CD14-positive monocyte (primary cell): ENCODE measurements at regions not wholly inside any gene's neighbourhood (a gene's known extent, or its start where the extent isn't known, plus 50 kb on each side); places are given as distances from the start of the nearest gene placed in this dataset. TPM values are rescaled to one million over a fixed set of nuclear protein-coding genes. Genes with fewer than 3 reads are reported as not detected.

Experiments
- DNase-seq, 3 donors: peaks; one replicate each; pipeline ENCODE4 v3.0.0-alpha.2; 2011 to 2022
- H2AFZ ChIP-seq: 2 replicates; pipeline ENCODE4 v1.6.0; 2012; ENCODE audit warnings: mild to moderate bottlenecking, low read depth, low read length, inconsistent platforms; ENCODE audit not compliant: insufficient read depth, poor library complexity, severe bottlenecking
- H3K27ac ChIP-seq, 2 donors: 1 replicate in 1 of 2; 2 replicates in 1 of 2; pipeline ENCODE4 v1.5.1; 2012 to 2013; ENCODE audit warnings: low read length in 2 of 2, control low read depth in 1 of 2, inconsistent platforms in 1 of 2, low read depth in 1 of 2, mild to moderate bottlenecking in 1 of 2
- H3K27me3 ChIP-seq, 2 donors: one replicate each; pipeline versions ENCODE4 v1.6.0 to v1.6.1; 2011 to 2013; ENCODE audit warnings: low read length in 2 of 2; ENCODE audit not compliant: control insufficient read depth in 2 of 2, insufficient read depth in 2 of 2
- H3K36me3 ChIP-seq, 2 donors: replicated peaks in 1 of 2; 1 replicate in 1 of 2; 2 replicates in 1 of 2; pipeline versions ENCODE4 v1.5.1 to v1.6.1; 2012 to 2013; ENCODE audit warnings: low read length in 2 of 2, control low read depth in 1 of 2, inconsistent platforms in 1 of 2, mild to moderate bottlenecking in 1 of 2; ENCODE audit not compliant: insufficient read depth in 2 of 2, control insufficient read depth in 1 of 2
- H3K4me1 ChIP-seq, 2 donors: 1 replicate in 1 of 2; 2 replicates in 1 of 2; pipeline versions ENCODE4 v1.5.1 to v1.6.1; 2012 to 2013; ENCODE audit warnings: low read length in 2 of 2, control low read depth in 1 of 2, inconsistent platforms in 1 of 2, mild to moderate bottlenecking in 1 of 2, moderate library complexity in 1 of 2; ENCODE audit not compliant: insufficient read depth in 2 of 2, control insufficient read depth in 1 of 2
- H3K4me2 ChIP-seq: replicated peaks from 2 replicates; pipeline ENCODE3; 2012; ENCODE audit warnings: low read length, moderate library complexity, mild to moderate bottlenecking; ENCODE audit not compliant: poor library complexity, severe bottlenecking; ENCODE audit errors: extremely low read depth
- H3K4me3 ChIP-seq, 3 experiments: fragments of 200-600 bp in 1 of 3; sonication (generic) in 1 of 3; replicated peaks in 1 of 3; 1 replicate in 2 of 3; 2 replicates in 1 of 3; pipeline ENCODE4 v1.5.1; 2011 to 2013; ENCODE audit warnings: low read length in 3 of 3, mild to moderate bottlenecking in 3 of 3, control low read depth in 2 of 3, low read depth in 2 of 3, inconsistent platforms in 1 of 3, moderate library complexity in 1 of 3
- H3K79me2 ChIP-seq: 2 replicates; pipeline ENCODE4 v1.6.0; 2012; ENCODE audit warnings: mild to moderate bottlenecking, control low read depth, inconsistent platforms, low read length, moderate library complexity; ENCODE audit not compliant: insufficient read depth
- H3K9ac ChIP-seq: 2 replicates; pipeline ENCODE4 v1.6.0; 2017; ENCODE audit warnings: low read length, mild to moderate bottlenecking; ENCODE audit not compliant: insufficient read depth, poor library complexity, severe bottlenecking
- H3K9me3 ChIP-seq, 2 donors: replicated peaks in 1 of 2; 1 replicate in 1 of 2; 2 replicates in 1 of 2; pipeline versions ENCODE4 v1.5.1 to v1.6.1; 2012 to 2013; ENCODE audit warnings: low read length in 2 of 2, control low read depth in 1 of 2; ENCODE audit not compliant: control insufficient read depth in 1 of 2, insufficient read depth in 1 of 2
- H4K20me1 ChIP-seq: 2 replicates; pipeline ENCODE4 v1.6.0; 2012; ENCODE audit warnings: mild to moderate bottlenecking, low read length, control low read depth, moderate library complexity; ENCODE audit not compliant: insufficient read depth
- H3K27ac Mint-ChIP-seq, 7 donors: one replicate each; pipeline ENCODE4 v1.8.0; 2020; ENCODE audit warnings: mild to moderate bottlenecking in 7 of 7, mixed read lengths in 7 of 7, moderate library complexity in 6 of 7, inconsistent platforms in 2 of 7
- H3K27me3 Mint-ChIP-seq, 3 donors: one replicate each; pipeline ENCODE4 v1.8.0; 2021 to 2022; ENCODE audit warnings: low read depth in 3 of 3, mild to moderate bottlenecking in 3 of 3, mixed read lengths in 3 of 3, moderate library complexity in 3 of 3, inconsistent platforms in 1 of 3
- H3K36me3 Mint-ChIP-seq, 2 donors: one replicate each; pipeline ENCODE4 v1.8.0; 2020; ENCODE audit warnings: mixed read lengths in 2 of 2, inconsistent platforms in 1 of 2, mild to moderate bottlenecking in 1 of 2
- H3K4me1 Mint-ChIP-seq: one replicate; pipeline ENCODE4 v1.8.0; 2020; ENCODE audit warnings: mild to moderate bottlenecking, mixed read lengths
- H3K4me3 Mint-ChIP-seq, 2 donors: one replicate each; pipeline ENCODE4 v1.8.0; 2020; ENCODE audit warnings: mild to moderate bottlenecking in 2 of 2, mixed read lengths in 2 of 2, moderate library complexity in 1 of 2
- H3K9me3 Mint-ChIP-seq, 7 donors: one replicate each; pipeline ENCODE4 v1.8.0; 2020 to 2022; ENCODE audit warnings: mixed read lengths in 7 of 7, mild to moderate bottlenecking in 6 of 7, moderate library complexity in 6 of 7, inconsistent platforms in 2 of 7
- whole genome bisulfite sequencing: methylation state at CpG from one replicate; pipeline ENCODE4 v1.1.5; 2013; ENCODE audit warnings: missing lambda C conversion rate; ENCODE audit not compliant: insufficient coverage; 5-methylcytosine and 5-hydroxymethylcytosine counted together
- intact Hi-C, 2 donors: fragments of 100-400 bp; cut with micrococcal nuclease; formaldehyde crosslinking; loops; one replicate each; pipeline versions ENCODE4 v1.15.0 to v1.15.1; 2023
- small RNA-seq: library from RNA; depleted of rRNA; stranded (forward); fragments of <200 nt; gene quantifications from one replicate; pipeline ENCODE3, GENCODE V24; 2012; ENCODE audit warnings: low read depth; ENCODE audit not compliant: insufficient read length
- TF ChIP-seq, protein P1 (sequence below): fragments of 200-600 bp; IDR thresholded peaks from one replicate; pipeline ENCODE4 v1.8.0; 2022; ENCODE audit warnings: antibody characterized with exemption, mild to moderate bottlenecking

GRCh38 chr2:37590119-37590571, 81.3 kb downstream of the CDC42EP3 start:
- H3K4me3 Mint-ChIP-seq: peak overlapping the region in 1 of 2 donors; percentile 7
- Histone ChIP-seq H3K36me3 (no peaks in the 10 kb centered on the region), H4K20me1 (no peaks in the 10 kb centered on the region), H3K9ac (no peak overlapping the region), H3K4me1 (peaks cover 32 to 45% of the 10 kb centered on the region in 2 donors), H3K27ac (no peak overlapping the region), H2AFZ (peak overlapping the region; percentile 24), H3K4me3 (no peak overlapping the region), H3K9me3 (no peaks in the 10 kb centered on the region), H3K4me2 (no peak overlapping the region), H3K27me3 (no peaks in the 10 kb centered on the region), H3K79me2 (no peaks in the 10 kb centered on the region)
- peaks cover 0 to 9% (median 3%) of the 10 kb centered on the region in 7 donors for H3K9me3 Mint-ChIP-seq
- intact Hi-C loops: no loop called here
- TF ChIP-seq, protein P1, sequence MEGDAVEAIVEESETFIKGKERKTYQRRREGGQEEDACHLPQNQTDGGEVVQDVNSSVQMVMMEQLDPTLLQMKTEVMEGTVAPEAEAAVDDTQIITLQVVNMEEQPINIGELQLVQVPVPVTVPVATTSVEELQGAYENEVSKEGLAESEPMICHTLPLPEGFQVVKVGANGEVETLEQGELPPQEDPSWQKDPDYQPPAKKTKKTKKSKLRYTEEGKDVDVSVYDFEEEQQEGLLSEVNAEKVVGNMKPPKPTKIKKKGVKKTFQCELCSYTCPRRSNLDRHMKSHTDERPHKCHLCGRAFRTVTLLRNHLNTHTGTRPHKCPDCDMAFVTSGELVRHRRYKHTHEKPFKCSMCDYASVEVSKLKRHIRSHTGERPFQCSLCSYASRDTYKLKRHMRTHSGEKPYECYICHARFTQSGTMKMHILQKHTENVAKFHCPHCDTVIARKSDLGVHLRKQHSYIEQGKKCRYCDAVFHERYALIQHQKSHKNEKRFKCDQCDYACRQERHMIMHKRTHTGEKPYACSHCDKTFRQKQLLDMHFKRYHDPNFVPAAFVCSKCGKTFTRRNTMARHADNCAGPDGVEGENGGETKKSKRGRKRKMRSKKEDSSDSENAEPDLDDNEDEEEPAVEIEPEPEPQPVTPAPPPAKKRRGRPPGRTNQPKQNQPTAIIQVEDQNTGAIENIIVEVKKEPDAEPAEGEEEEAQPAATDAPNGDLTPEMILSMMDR: no peak
- 56% methylated on average over 1 of the region's 3 CpGs for WGBS
- peaks cover 53% of the 10 kb centered on the region for H3K4me1 Mint-ChIP-seq
- DNase-seq: no peak
- peaks cover 0 to 5% (median 4%) of the 10 kb centered on the region in 3 donors for H3K27me3 Mint-ChIP-seq
- peaks cover 0 to 7% of the 10 kb centered on the region in 2 donors for H3K36me3 Mint-ChIP-seq
- peak overlapping the region in 4 of 7 donors; percentile 0 to 51 (median 26) for H3K27ac Mint-ChIP-seq

Small RNA genes in the stretch of these regions (small RNA-seq; reads per million reads assigned to genes)
- not detected for gene RNU6-1116P
